SKM-1 (cell line): ENCODE measurements at regions not wholly inside any gene's neighbourhood (a gene's known extent, or its start where the extent isn't known, plus 50 kb on each side); places are given as distances from the start of the nearest gene placed in this dataset.
A peak's percentile ranks its signal among the peaks of the same experiment; 100 is the strongest.
"Not testable (repeated sequence)": the region's sequence is repeated elsewhere in the genome, so short reads cannot be mapped to it uniquely, and the experiment has no call there.

Experiments used
- DNase-seq: peaks from one replicate; lab custom pipeline; 2025; ENCODE audit not compliant: unreplicated experiment; lab: John Stamatoyannopoulos, UW

DNA sequence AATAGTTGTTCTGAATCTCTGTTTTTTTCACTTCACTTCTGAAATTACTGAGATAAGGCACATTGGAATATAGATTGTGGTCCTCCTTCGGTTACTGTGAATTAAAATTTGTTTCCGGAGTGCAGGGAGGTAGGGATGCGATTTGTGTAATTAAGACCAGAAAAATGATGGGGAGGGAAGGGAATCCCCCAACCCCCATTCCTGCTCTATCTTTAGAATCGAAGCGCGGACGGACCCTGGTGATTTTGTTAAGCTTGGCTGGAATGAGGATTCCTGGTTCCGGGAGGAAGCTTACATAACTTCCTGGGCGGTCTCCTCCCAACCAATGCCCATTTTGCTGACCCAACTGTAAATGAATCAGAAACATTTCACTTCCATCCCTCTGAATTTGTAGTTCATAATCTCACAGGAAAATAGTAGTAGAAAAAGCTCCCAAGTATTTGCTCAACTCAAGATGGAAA is 220.1 kb upstream of the MSX2 start:
- DNase-seq, result no peak

- DNase-seq, result no peak
Observed at GRCh38 chr5:174505621-174506020, 218.8 kb upstream of the MSX2 start.

DNA sequence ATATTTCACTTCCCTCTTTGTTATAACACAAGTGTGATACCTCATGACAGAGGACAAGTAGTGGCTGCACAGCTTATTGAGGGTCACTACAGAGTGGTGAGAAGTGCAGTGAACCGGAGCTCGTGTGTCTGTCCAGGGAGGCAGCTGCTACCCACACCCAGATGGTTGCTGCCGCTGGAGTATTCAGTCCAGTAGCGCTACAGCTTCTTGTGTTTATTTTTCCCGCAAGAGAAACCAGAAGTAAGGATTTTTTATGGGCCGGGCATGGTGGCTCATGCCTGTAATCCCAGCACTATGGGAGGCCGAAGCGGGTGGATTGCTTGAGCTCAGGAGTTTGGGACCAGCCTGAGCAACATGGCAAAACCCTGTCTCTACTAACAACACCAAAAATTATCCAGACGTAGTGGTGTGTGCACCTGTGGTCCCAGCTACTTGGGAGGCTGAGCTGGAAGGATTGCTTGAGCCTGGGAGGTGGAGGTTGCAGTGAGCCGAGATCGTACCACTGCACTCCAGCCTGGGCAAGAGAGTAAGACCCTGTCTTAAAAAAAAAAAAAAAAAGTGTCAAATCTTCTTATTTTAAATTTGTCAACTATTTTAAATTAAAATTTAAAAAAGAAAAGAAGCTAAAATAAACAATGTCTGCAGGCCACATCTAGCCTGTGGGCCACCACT is 213.5 kb upstream of the MSX2 start:
- DNase-seq, result not testable (repeated sequence)

DNA sequence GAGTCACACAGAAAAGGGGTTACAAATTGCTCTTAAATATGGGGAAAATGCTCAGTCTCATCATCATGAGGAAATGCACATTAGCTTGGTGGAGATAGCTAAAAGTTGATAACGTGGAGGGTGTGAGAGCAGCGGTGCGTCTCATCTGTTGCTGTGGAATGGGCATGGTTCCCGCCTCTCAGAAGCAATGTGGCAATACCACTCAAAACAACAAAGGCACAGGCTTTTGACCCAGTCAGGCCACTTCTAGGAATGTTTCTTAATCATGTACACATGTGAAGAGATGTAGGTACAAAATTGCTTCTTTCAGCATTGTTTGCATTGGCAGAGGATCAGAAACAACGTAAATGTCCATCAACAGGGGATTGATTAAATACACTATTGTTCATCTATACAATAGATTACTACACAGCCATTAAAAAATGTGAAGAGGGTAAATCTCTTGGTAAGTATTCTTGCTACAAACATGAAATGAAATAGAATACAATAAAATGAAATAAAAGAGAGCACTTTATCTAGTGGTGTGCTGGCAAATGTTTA is 212.6 kb upstream of the MSX2 start:
- no peak for DNase-seq

- no peak for DNase-seq
Observed at GRCh38 chr5:174514325-174514724, 210.1 kb upstream of the MSX2 start.

DNA sequence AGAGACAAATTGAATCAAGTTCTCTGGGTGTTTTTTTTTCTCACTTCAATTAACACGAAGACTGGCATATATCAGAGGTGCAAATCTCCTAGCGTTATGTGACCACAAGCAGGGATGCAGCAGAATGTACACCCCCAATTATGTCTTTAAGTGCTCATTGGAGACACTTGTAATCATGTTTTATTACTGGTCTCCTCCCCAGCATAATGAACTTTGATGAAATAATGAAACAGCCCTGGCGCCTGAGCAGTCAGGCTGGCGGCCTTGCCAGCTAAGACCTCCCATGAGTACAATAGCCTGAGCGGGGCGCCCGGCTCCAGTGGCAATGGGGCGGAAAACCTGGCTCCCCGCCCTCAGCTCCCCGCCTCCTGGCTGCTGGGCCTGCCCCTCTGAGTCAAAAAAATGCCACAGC is 209.4 kb upstream of the MSX2 start:
- DNase-seq, result no peak

DNA sequence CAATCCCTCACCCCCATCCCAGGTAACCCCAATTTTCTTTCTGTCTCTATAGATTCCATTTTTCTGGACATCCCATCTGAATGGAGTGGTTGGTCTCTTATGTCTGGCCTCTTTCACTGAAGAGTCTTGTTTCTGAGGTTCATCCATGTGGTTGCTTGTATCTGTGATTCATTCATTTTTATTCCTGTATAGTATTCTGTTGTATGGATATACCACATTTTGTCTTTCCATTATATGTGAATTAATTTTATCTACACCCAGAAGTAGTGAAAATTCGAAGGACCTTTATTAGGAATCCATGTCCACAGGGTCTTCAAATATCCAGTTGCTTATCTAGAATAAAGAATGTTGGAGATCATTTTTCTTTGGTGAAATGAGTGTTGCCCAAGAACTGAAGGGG is 207.6 kb upstream of the MSX2 start:
- DNase-seq, result no peak

GRCh38 chr5:174518512-174518911 is 205.9 kb upstream of the MSX2 start:
- DNase-seq, result no peak

GRCh38 chr5:174520420-174521396 is 203.7 kb upstream of the MSX2 start:
- no peak for DNase-seq

DNA sequence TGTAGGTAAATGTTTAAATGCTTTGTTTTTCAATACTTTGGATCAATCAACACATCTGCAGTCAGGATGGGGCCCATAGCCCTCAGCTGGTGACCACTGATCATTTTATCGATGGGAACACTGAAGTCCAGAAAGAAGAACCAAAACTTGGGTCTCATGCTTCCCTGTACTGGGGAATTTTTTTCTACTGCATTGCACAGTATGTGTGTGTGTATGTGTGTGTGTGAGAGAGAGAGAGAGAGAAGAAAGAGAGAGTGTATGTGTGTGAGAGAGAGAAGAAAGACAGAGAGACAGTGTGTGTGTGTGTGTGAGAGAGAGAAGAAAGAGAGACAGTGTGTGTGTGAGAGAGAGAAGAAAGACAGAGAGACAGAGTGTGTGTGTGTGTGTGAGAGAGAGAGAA is 202.9 kb upstream of the MSX2 start:
- no peak for DNase-seq

- no peak for DNase-seq
Observed at GRCh38 chr5:174522480-174523260, 201.7 kb upstream of the MSX2 start.

GRCh38 chr5:174523311-174524071 is 200.9 kb upstream of the MSX2 start:
- DNase-seq, result no peak

- no peak for DNase-seq
Observed at GRCh38 chr5:174524351-174524750, 200.0 kb upstream of the MSX2 start.

DNA sequence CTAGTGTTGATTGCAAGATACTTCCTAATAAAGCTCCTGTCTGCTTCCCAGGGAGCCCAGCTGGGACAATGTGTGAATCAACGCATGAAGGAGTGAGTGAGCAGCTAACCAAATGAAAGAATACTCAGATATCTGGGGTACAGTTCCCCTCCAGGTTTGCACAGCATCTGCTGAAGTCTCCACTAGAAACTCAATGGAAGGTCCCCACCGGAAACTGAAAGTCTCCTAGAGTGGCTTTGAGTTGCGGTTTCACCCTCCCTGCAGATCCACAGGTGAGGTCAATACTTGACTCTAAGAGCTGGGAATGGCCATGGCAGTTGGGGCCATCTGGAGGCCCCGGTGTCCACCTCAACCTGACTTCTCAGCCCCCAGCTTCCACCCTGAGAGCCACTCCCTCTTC is 198.2 kb upstream of the MSX2 start:
- DNase-seq, result no peak

DNA sequence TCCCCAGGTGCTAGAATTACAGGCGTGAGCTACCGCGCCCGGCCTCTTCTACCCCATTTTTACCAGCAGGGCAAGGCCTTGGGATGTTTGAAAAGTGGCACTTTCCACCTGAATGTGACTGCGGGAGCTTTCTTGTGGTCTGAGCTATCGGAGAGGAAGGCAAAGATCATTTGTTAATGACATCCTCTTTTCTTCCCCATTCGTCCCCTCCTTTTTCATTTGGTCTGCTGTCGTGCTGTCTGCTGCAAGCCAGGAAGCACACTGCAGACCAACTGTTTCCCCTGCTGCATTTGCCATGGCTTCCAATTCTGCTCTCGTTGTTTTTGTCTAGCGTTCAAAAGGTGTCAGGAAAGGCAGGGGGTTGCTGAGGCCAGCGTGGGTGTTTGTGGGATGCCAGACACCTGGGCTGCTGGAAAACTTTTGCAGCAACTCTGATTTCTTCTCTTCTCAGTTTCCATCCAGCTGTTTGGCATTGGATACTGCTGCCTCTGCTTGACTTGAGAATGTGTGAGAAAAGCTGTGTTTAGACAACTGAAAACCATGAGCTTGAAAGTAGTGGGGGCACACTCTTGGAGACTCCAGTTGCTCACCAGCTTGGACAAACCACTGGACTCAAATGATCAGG is 196.4 kb upstream of the MSX2 start:
- DNase-seq, result peak; percentile 8

DNA sequence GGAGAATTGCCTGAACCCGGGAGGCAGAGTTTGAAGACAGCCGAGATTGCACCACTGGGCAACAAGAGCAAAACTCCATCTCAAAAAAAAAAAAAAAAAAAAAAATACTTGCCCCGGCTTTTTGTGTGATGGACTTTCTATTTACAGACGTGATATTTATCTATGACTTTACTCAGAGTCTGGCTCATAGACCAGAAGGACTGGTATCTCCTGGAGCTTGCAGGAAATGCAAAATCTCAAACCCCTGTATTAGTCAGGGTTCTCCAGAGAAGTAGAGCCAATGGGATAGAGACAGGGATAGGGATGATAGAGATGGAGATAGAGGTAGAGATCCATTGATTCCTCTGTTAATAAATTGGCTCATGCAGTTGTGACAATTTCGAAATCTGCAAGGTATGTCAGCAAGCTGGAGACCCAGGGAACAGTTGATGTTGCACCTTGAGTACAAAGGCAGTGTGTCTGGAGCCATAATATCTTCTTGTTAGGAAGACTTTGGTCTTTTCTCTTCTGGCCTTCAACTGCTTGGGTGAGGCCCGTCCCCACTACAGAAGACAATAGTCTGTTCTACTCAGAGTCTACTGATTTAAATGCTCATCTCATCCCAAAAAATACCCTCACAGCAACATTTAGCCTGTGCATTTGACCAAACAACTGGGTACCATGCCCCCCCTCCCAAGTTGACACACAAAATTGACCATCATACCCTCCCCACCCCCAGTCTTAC is 195.4 kb upstream of the MSX2 start:
- no peak for DNase-seq

DNA sequence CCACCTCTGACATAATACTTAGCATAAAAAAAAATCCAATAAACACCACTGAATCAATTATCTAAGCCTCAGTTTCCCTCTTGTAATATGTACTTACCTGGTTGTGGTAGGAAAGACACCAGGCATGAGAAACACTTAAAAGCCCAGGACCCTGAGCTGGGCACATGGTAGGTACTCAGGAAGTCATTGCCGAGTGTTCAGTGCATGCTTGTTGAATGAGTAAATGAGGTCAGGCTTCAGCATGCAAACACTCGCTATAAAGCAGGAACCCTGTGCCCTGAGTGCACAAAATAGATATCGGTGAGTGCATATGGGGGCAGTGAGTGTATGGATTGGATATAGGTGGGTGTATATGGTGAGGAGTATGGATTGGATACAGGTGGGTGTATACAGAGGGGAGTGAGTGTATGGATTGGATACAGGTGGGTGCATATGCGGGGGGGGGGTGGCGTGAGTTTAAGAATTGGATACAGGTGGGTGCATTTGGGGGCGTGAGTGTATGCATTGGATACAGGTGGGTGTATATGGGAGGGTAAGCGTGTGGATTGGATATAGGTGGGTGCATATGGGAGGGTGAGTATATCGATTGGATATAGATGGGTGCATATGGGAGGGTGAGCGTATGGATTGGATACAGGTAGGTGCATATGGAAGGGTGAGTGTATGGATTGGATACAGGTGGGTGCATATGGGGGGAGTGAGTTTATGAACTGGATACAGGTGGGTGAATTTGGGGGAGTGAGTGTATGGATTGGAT is 194.3 kb upstream of the MSX2 start:
- DNase-seq, result no peak

GRCh38 chr5:174531782-174532191 is 192.6 kb upstream of the MSX2 start:
- no peak for DNase-seq
